Medulla oblongata (tissue), 1 donor: ENCODE measurements at regions not wholly inside any gene's neighbourhood (a gene's known extent, or its start where the extent isn't known, plus 50 kb on each side); places are given as distances from the start of the nearest gene placed in this dataset.
"Not testable (repeated sequence)": the region's sequence is repeated elsewhere in the genome, so short reads cannot be mapped to it uniquely, and the experiment has no call there.

Source experiments
- DNase-seq: peaks from one replicate; pipeline ENCODE4 v3.0.0-alpha.2; 2015; ENCODE audit errors: extremely low spot score

DNA sequence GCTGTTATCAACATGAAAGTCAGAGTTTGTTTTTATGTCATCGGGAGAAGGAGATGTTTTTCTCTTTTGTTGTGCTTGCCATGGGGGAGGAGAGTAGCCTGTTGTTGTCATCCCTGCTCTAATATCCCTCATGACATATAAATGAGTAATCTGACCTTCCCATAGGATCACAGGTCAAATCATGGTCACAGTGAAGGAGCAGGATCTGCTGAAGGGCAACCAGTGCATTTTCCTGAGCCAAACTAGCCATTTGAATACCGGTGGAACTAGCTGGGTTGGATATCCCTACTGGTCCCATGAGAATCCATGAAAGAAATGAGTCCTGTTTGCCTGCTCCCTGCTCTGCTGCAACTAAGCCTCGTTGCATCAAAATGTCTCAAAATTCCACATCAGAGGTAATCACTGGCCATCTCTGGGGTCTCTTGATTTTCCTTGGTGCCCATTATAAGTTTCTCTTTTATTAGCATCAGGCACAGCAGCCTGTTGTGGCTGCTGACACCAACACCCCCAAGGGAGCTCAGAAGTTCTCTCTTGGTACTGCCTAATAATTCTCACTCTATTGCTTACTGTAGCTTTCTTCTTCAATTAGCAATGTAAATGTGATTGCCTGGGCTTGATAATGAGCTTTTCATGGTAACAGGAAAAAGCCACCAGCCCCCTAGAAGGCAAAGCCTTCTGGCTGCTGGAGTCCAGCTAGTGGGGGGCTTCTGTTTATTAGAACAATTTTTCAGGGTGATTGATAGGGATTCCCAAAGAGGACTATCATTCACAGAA, 211.4 kb upstream of the ERCC4 start:
- DNase-seq: no peak

DNA sequence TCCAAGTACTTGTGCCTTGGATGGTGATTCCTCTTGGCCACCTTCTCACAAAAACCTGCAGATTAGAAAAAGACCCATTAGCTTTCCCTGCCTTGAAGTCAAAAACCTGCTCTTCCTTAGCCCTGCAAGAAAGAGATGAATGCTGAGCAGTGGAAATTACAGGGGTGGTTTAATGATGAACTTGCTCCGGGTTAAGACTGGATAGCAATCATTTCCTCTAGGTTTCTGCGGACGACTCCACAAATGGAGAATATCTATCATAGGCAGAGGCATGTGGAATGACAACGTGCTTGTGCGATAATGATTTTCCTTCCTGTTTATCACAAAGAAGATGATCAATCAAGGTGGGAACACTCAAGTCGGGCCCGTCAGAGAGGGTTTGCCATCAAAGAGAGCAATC, 201.2 kb upstream of the ERCC4 start:
- DNase-seq: no peak

- no peak for DNase-seq
Observed at GRCh38 chr16:13727943-13728342, 192.0 kb upstream of the ERCC4 start.

DNA sequence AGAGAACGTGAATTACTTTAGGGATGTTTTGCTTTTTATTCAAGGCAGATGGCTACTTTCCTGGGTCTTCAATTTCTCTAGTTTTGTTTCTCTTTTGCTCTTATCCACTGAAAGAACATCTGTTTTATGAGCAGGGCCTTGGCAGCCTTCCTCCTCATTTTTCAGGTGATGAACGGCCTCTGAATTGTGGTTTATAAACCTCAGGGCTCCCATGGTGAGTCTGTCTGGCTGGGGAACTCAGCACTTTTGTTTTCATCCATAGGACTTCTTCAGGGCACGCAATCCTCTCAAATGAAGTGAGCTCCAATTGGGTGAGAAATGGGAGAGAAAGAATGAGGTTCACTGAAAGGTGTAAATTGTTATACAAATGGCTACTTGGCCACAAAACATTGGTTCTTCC, 186.4 kb upstream of the ERCC4 start:
- no peak for DNase-seq

GRCh38 chr16:13739621-13740373, 180.2 kb upstream of the ERCC4 start:
- not testable (repeated sequence) for DNase-seq

DNA sequence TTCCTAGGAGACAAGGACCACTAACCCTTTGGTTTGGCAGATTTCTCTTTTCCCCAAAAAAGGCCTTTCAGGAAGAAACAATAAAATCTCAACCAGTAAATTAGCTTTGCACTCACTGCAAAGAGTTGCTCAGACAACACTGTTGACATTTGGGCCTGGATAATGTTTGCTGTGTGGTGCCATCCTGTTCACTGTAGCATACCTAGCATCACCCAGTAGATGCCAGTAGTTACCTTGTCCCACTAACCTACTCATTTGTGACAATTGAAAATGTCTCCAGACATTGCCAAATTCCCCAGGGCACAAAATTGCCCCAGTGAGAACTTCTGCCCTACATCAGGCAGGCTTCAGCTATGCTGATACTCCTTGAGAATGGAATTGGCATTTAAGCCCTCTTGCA, 177.0 kb upstream of the ERCC4 start:
- no peak for DNase-seq

DNA sequence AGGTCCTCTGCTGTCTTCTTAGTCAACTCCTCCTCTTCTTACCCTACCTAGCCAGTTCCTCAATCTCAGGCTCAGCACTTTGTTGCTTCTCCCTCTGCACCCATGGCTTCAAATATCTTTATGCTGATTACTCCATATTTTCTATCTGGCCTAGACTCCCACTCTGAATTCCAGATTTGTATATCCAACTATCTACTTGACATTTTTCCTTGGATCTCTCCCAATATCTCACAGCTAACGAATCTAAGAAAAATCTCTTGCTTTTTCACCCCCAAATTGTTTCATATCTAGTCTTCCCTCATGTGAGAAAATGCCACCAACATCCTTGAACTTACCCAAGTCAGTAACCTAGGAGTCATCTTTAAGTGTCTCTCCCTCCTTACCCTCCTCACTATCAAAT, 176.4 kb upstream of the ERCC4 start:
- DNase-seq: no peak

GRCh38 chr16:13756411-13757140, 163.4 kb upstream of the ERCC4 start:
- no peak for DNase-seq

GRCh38 chr16:13766334-13766733, 153.6 kb upstream of the ERCC4 start:
- no peak for DNase-seq

DNA sequence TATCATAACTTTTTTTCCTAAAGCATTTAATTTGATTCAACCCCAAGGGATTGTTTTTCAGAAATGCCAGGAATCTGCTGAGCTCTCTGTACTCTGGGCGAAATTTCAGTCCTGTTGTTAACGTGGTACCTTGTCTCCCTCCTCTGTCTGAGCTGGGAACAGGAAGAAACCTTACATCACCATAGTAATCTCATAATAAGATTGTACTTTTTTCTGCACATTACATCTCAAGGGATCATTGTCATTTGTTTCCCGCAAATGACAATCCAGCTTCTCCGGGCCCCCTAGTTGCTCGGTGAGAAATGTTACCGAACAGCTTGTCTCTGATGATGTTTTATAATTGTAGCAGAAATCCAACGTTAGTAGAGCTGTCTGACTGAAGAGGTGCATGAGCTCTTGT, 152.7 kb upstream of the ERCC4 start:
- DNase-seq: peak; percentile 4

DNA sequence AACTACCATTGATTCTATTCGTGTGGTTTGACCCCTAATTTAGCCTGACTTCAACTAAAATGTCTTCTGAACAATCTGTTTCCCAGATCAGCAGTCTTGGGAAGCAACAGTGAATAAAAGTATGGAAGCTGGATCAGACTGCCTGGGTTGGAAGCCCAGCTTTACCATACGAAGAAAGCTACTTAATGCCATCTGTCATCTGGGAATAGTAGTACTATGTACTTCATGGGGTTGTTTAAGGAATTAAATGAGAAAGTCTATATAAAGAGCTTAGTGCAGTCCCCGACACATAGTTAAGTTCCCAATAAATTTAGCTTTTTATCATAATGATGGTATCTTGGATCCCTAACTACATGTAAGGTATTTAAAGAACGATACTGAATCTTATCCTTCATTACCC, 151.5 kb upstream of the ERCC4 start:
- no peak for DNase-seq

DNA sequence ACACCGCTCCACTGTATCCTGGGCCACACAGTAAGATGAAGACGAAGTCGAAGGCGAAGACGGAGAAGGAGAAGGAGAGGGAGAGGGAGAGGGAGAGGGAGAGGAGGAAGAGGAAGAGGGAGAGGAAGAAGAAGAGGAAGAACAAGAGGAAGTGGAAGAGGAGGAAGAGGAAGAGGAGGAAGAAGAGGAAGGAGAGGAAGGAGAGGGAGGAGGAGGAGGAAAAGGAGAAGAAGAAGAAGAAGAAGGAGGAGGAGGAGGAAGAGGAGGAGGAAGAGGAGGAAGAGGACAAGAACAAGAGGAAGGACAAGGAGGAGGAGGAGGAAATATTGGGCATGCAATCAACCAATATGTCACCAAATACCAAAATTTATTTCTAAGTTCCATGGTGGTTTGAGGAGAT, 149.5 kb upstream of the ERCC4 start:
- no peak for DNase-seq

- DNase-seq: no peak
Observed at GRCh38 chr16:13772782-13773181, 147.2 kb upstream of the ERCC4 start.

- DNase-seq: no peak
Observed at GRCh38 chr16:13779676-13780075, 140.3 kb upstream of the ERCC4 start.

- no peak for DNase-seq
Observed at GRCh38 chr16:13780406-13781168, 139.4 kb upstream of the ERCC4 start.

DNA sequence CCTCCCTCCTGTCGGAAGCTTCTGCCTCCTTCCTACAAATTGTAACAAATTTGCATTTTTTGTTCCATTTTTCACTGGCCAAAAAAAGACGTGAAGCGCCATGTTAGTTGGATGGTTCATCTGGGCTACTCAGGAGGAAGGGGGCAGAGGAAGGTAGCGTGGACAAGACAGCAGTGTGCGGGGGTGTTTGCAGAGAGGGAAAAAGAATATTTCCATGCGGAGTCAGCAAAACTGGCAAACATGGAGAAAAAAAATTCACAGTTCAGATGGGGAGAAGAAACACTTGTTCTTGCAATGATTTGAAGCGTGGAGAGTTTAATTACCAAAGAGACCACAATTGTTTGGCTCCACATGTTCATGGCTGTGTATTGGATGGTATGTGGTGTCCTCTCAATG, 138.8 kb upstream of the ERCC4 start:
- DNase-seq: no peak

GRCh38 chr16:13781575-13782338, 138.2 kb upstream of the ERCC4 start:
- no peak for DNase-seq

- no peak for DNase-seq
Observed at GRCh38 chr16:13791095-13791494, 128.9 kb upstream of the ERCC4 start.

DNA sequence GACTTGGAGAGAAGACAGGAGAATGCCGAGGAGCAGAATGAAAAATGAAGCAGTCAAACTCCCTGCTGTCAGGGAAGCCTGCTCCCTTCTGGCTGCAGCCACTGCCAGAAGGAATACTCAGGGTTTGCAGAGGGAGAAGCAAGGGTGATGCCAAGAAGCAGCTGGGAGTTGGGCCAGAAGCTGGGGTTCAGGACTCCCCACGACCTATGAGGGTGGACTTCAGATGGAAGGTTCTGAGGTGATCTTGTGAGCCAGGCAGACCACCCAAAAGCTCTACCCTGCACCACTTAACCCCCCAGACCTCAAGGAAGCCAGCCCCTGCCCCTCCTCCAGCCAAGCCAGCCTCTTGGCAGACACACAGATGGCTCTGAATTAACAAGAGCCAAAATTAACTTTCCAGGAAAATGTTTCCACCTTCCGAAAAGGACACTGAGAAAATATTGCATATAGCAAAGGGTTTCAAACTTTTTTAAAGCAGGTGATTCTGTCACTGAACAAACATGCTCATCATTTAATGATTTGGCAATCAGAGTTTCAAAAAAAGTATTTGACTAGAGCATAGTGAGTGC, 126.0 kb upstream of the ERCC4 start:
- DNase-seq: peak; percentile 28

GRCh38 chr16:13795131-13795530, 124.8 kb upstream of the ERCC4 start:
- no peak for DNase-seq

DNA sequence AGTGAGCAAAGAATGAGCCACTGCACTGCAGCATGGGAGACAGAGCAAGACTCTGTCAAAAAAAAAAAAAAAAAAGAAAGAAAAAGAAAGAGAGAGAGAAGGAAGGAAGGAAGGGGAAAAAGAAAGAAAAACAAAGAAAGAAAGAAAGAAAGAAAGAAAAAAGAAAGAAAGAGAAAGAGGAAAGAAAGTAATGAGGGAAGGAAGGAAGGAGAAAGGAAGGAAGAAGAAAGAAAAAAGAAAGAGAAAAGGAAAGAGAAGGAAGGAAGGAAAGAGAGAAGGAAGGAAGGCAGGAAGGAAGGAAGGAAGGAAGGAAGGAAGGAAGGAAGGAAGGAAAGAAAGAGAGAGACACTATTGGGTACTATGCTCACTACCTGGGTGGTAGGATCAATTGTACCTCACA, 122.2 kb upstream of the ERCC4 start:
- no peak for DNase-seq
